NK-92 treated with Interleukin-12 subunit alpha and Interleukin-12 subunit beta, amount 100 ng/mL, for 24 hours (cell line): ENCODE measurements at regions not wholly inside any gene's neighbourhood (a gene's known extent, or its start where the extent isn't known, plus 50 kb on each side); places are given as distances from the start of the nearest gene placed in this dataset.

Experiments
- DNase-seq: peaks from one replicate; lab custom pipeline; 2025; lab: John Stamatoyannopoulos, UW

GRCh38 chr1:101086783-101087182 lies 61.2 kb upstream of the DPH5 start:
- DNase-seq = no peak

GRCh38 chr1:101081496-101082488 lies 56.2 kb upstream of the DPH5 start:
- DNase-seq = no peak

- DNase-seq = no peak
Measured at GRCh38 chr1:101080859-101081258, 55.3 kb upstream of the DPH5 start.

- no peak for DNase-seq
Measured at GRCh38 chr1:101079341-101079740, 53.8 kb upstream of the DPH5 start.

- no peak for DNase-seq
Measured at GRCh38 chr1:101077849-101078248, 52.3 kb upstream of the DPH5 start.

GRCh38 chr1:101075926-101076325 lies 50.3 kb upstream of the DPH5 start:
- DNase-seq = no peak
